ENCODE measurements at regions not wholly inside any gene's neighbourhood (a gene's known extent, or its start where the extent isn't known, plus 50 kb on each side); places are given as distances from the start of the nearest gene placed in this dataset.

- H3K79me1 ChIP-seq (ENCODE audit: low read length) = no peaks in the 10 kb centered on the region
- H3K14ac ChIP-seq (ENCODE audit: low read length) = no peak overlapping the region
- H2AFZ ChIP-seq (ENCODE audit: insufficient read depth, low read length, poor library complexity) = no peak overlapping the region
- no peak overlapping the region for H3K4ac ChIP-seq (ENCODE audit: low read depth, low read length)
- no peak overlapping the region for H3K9ac ChIP-seq (ENCODE audit: low read length)
- no peak overlapping the region for H3K18ac ChIP-seq (ENCODE audit: low read length)
- no peaks in the 10 kb centered on the region for H3K79me2 ChIP-seq (ENCODE audit: control insufficient read depth, insufficient read depth, low read length, poor library complexity)
- DNase-seq = no peak
- H3K27me3 ChIP-seq (ENCODE audit: insufficient read depth, low read length) = no peaks in the 10 kb centered on the region
- H3K4me1 ChIP-seq (ENCODE audit: control insufficient read depth in 1 of 2, insufficient read depth in 2 of 2, low read length in 2 of 2) = peaks cover 2 to 3% of the 10 kb centered on the region in 2 experiments
- H3K27ac ChIP-seq (ENCODE audit: low read depth, low read length) = no peak overlapping the region
- WGBS (ENCODE audit: extremely low coverage, insufficient coverage, insufficient read length) = no CpG with 5 or more reads among the region's 17 CpGs
- no peak overlapping the region for H4K8ac ChIP-seq (ENCODE audit: low read depth, low read length)
- no peak overlapping the region for H4K12ac ChIP-seq (ENCODE audit: low read depth, low read length)
- peaks cover 3% of the 10 kb centered on the region for H3K9me3 ChIP-seq (ENCODE audit: insufficient read depth, low read depth, low read length)
- no peak overlapping the region for H3K4me3 ChIP-seq (ENCODE audit: low read depth, low read length)
- no peak overlapping the region for H3K23ac ChIP-seq (ENCODE audit: low read length)
- H2BK120ac ChIP-seq (ENCODE audit: insufficient read depth, low read length, poor library complexity) = no peak overlapping the region
- H2BK5ac ChIP-seq (ENCODE audit: low read depth, low read length, poor library complexity) = no peak overlapping the region
- no peak overlapping the region for H2AK5ac ChIP-seq (ENCODE audit: low read length)
- H3K4me2 ChIP-seq (ENCODE audit: low read length) = no peak overlapping the region
- no peak overlapping the region for H2BK12ac ChIP-seq (ENCODE audit: low read length)
- H3K36me3 ChIP-seq (ENCODE audit: control insufficient read depth in 1 of 2, insufficient read depth in 2 of 2, low read length in 2 of 2) = no peaks in the 10 kb centered on the region
- H4K91ac ChIP-seq (ENCODE audit: low read depth, low read length) = no peak overlapping the region
Observed at GRCh38 chr12:124693111-124693723, 125.8 kb upstream of the NCOR2 start.

- Histone ChIP-seq H3K23ac (ENCODE audit: low read length) (no peak overlapping the region), H3K36me3 (ENCODE audit: control insufficient read depth in 1 of 2, insufficient read depth in 2 of 2, low read length in 2 of 2) (no peaks in the 10 kb centered on the region), H3K79me2 (ENCODE audit: control insufficient read depth, insufficient read depth, low read length, poor library complexity) (no peaks in the 10 kb centered on the region), H2AK5ac (ENCODE audit: low read length) (no peak overlapping the region), H3K18ac (ENCODE audit: low read length) (no peak overlapping the region), H3K9ac (ENCODE audit: low read length) (no peak overlapping the region), H2AFZ (ENCODE audit: insufficient read depth, low read length, poor library complexity) (no peak overlapping the region), H4K91ac (ENCODE audit: low read depth, low read length) (no peak overlapping the region), H3K4me2 (ENCODE audit: low read length) (no peak overlapping the region), H3K4me3 (ENCODE audit: low read depth, low read length) (no peak overlapping the region), H3K4me1 (ENCODE audit: control insufficient read depth in 1 of 2, insufficient read depth in 2 of 2, low read length in 2 of 2) (peaks cover 9 to 10% of the 10 kb centered on the region in 2 experiments), H3K27ac (ENCODE audit: low read depth, low read length) (no peak overlapping the region), H4K12ac (ENCODE audit: low read depth, low read length) (no peak overlapping the region), H2BK5ac (ENCODE audit: low read depth, low read length, poor library complexity) (no peak overlapping the region), H2BK120ac (ENCODE audit: insufficient read depth, low read length, poor library complexity) (no peak overlapping the region), H2BK12ac (ENCODE audit: low read length) (no peak overlapping the region), H4K8ac (ENCODE audit: low read depth, low read length) (no peak overlapping the region), H3K27me3 (ENCODE audit: insufficient read depth, low read length) (no peaks in the 10 kb centered on the region), H3K4ac (ENCODE audit: low read depth, low read length) (no peak overlapping the region), H3K79me1 (ENCODE audit: low read length) (peaks cover 6% of the 10 kb centered on the region), H3K9me3 (ENCODE audit: insufficient read depth, low read depth, low read length) (peaks cover 3% of the 10 kb centered on the region), H3K14ac (ENCODE audit: low read length) (no peak overlapping the region)
- no peak for DNase-seq
Observed at GRCh38 chr12:124692443-124692842, 125.0 kb upstream of the NCOR2 start.

- Histone ChIP-seq H3K79me2 (ENCODE audit: control insufficient read depth, insufficient read depth, low read length, poor library complexity) (no peaks in the 10 kb centered on the region), H3K18ac (ENCODE audit: low read length) (no peak overlapping the region), H4K91ac (ENCODE audit: low read depth, low read length) (no peak overlapping the region), H2BK5ac (ENCODE audit: low read depth, low read length, poor library complexity) (no peak overlapping the region), H3K4ac (ENCODE audit: low read depth, low read length) (no peak overlapping the region), H3K4me2 (ENCODE audit: low read length) (no peak overlapping the region), H2BK12ac (ENCODE audit: low read length) (no peak overlapping the region), H3K4me1 (ENCODE audit: control insufficient read depth in 1 of 2, insufficient read depth in 2 of 2, low read length in 2 of 2) (peaks cover 10 to 11% of the 10 kb centered on the region in 2 experiments), H3K14ac (ENCODE audit: low read length) (no peak overlapping the region), H3K9ac (ENCODE audit: low read length) (no peak overlapping the region), H3K4me3 (ENCODE audit: low read depth, low read length) (no peak overlapping the region), H3K27ac (ENCODE audit: low read depth, low read length) (no peak overlapping the region), H3K79me1 (ENCODE audit: low read length) (peaks cover 11% of the 10 kb centered on the region), H2BK120ac (ENCODE audit: insufficient read depth, low read length, poor library complexity) (no peak overlapping the region), H3K27me3 (ENCODE audit: insufficient read depth, low read length) (no peaks in the 10 kb centered on the region), H4K12ac (ENCODE audit: low read depth, low read length) (no peak overlapping the region), H4K8ac (ENCODE audit: low read depth, low read length) (no peak overlapping the region), H2AFZ (ENCODE audit: insufficient read depth, low read length, poor library complexity) (no peak overlapping the region), H2AK5ac (ENCODE audit: low read length) (no peak overlapping the region), H3K23ac (ENCODE audit: low read length) (no peak overlapping the region), H3K9me3 (ENCODE audit: insufficient read depth, low read depth, low read length) (peaks cover 3% of the 10 kb centered on the region), H3K36me3 (ENCODE audit: control insufficient read depth in 1 of 2, insufficient read depth in 2 of 2, low read length in 2 of 2) (no peaks in the 10 kb centered on the region)
- no peak for DNase-seq
- no CpG with 5 or more reads among the region's 1 CpG for WGBS (ENCODE audit: extremely low coverage, insufficient coverage, insufficient read length)
Observed at GRCh38 chr12:124691429-124691828, 124.0 kb upstream of the NCOR2 start.

GRCh38 chr12:124689631-124690030, 122.2 kb upstream of the NCOR2 start:
- WGBS (ENCODE audit: extremely low coverage, insufficient coverage, insufficient read length) = no CpG with 5 or more reads among the region's 2 CpGs
- H4K12ac ChIP-seq (ENCODE audit: low read depth, low read length) = no peak overlapping the region
- no peak overlapping the region for H3K4me3 ChIP-seq (ENCODE audit: low read depth, low read length)
- H2BK5ac ChIP-seq (ENCODE audit: low read depth, low read length, poor library complexity) = no peak overlapping the region
- no peak overlapping the region for H2AK5ac ChIP-seq (ENCODE audit: low read length)
- H3K14ac ChIP-seq (ENCODE audit: low read length) = no peak overlapping the region
- H2AFZ ChIP-seq (ENCODE audit: insufficient read depth, low read length, poor library complexity) = no peak overlapping the region
- H3K79me1 ChIP-seq (ENCODE audit: low read length) = peaks cover 19% of the 10 kb centered on the region
- H3K4me2 ChIP-seq (ENCODE audit: low read length) = no peak overlapping the region
- DNase-seq = no peak
- H2BK12ac ChIP-seq (ENCODE audit: low read length) = no peak overlapping the region
- H3K4ac ChIP-seq (ENCODE audit: low read depth, low read length) = no peak overlapping the region
- no peak overlapping the region for H4K8ac ChIP-seq (ENCODE audit: low read depth, low read length)
- H3K4me1 ChIP-seq (ENCODE audit: control insufficient read depth in 1 of 2, insufficient read depth in 2 of 2, low read length in 2 of 2) = peaks cover 23 to 28% of the 10 kb centered on the region in 2 experiments
- no peak overlapping the region for H4K91ac ChIP-seq (ENCODE audit: low read depth, low read length)
- H3K27ac ChIP-seq (ENCODE audit: low read depth, low read length) = no peak overlapping the region
- no peak overlapping the region for H2BK120ac ChIP-seq (ENCODE audit: insufficient read depth, low read length, poor library complexity)
- H3K9me3 ChIP-seq (ENCODE audit: insufficient read depth, low read depth, low read length) = peaks cover 3% of the 10 kb centered on the region
- H3K23ac ChIP-seq (ENCODE audit: low read length) = no peak overlapping the region
- no peaks in the 10 kb centered on the region for H3K36me3 ChIP-seq (ENCODE audit: control insufficient read depth in 1 of 2, insufficient read depth in 2 of 2, low read length in 2 of 2)
- H3K18ac ChIP-seq (ENCODE audit: low read length) = no peak overlapping the region
- no peaks in the 10 kb centered on the region for H3K27me3 ChIP-seq (ENCODE audit: insufficient read depth, low read length)
- no peaks in the 10 kb centered on the region for H3K79me2 ChIP-seq (ENCODE audit: control insufficient read depth, insufficient read depth, low read length, poor library complexity)
- no peak overlapping the region for H3K9ac ChIP-seq (ENCODE audit: low read length)

All from trophoblast cell (in vitro differentiated cells and primary cell).